Smooth muscle cell (in vitro differentiated cells): ENCODE measurements at regions not wholly inside any gene's neighbourhood (a gene's known extent, or its start where the extent isn't known, plus 50 kb on each side); places are given as distances from the start of the nearest gene placed in this dataset.

Experiments
- DNase-seq: peaks from one replicate; lab custom pipeline; 2025; ENCODE audit not compliant: unreplicated experiment; lab: John Stamatoyannopoulos, UW
- H2AFZ ChIP-seq: fragments of 200-600 bp; sonication (generic); 2 replicates; pipeline ENCODE4 v1.6.0; 2016; ENCODE audit warnings: antibody characterized with exemption, low read depth, mild to moderate bottlenecking
- H3F3A ChIP-seq: fragments of 200-600 bp; sonication (generic); 2 replicates; pipeline ENCODE4 v1.6.0; 2017; ENCODE audit warnings: antibody characterized with exemption, low read depth
- H3K27ac ChIP-seq: fragments of 200-600 bp; sonication (generic); 2 replicates; pipeline ENCODE4 v1.5.1; 2016; ENCODE audit warnings: low read depth, mild to moderate bottlenecking
- H3K27me3 ChIP-seq: fragments of 200-600 bp; sonication (generic); 2 replicates; pipeline ENCODE4 v1.6.1; 2016; ENCODE audit warnings: low read depth, mild to moderate bottlenecking
- H3K36me3 ChIP-seq: fragments of 200-600 bp; sonication (generic); 2 replicates; pipeline ENCODE4 v1.5.1; 2016; ENCODE audit warnings: low read depth
- H3K4me1 ChIP-seq: fragments of 200-600 bp; sonication (generic); 2 replicates; pipeline ENCODE4 v1.5.1; 2016; ENCODE audit warnings: low read depth
- H3K4me2 ChIP-seq: fragments of 200-600 bp; sonication (generic); 2 replicates; pipeline ENCODE4 v1.6.0; 2016; ENCODE audit warnings: mild to moderate bottlenecking
- H3K4me3 ChIP-seq: fragments of 200-600 bp; sonication (generic); 2 replicates; pipeline ENCODE4 v1.5.1; 2016; ENCODE audit warnings: mild to moderate bottlenecking
- H3K79me2 ChIP-seq: fragments of 200-600 bp; sonication (generic); 2 replicates; pipeline ENCODE4 v1.6.0; 2016; ENCODE audit warnings: low read depth, mild to moderate bottlenecking
- H3K9ac ChIP-seq: fragments of 200-600 bp; sonication (generic); 2 replicates; pipeline ENCODE4 v1.6.0; 2016; ENCODE audit warnings: low read depth
- H3K9me3 ChIP-seq: fragments of 200-600 bp; sonication (generic); replicated peaks from 2 replicates; pipeline ENCODE4 v1.5.1; 2016; ENCODE audit warnings: low read depth
- H4K20me1 ChIP-seq: fragments of 200-600 bp; sonication (generic); 2 replicates; pipeline ENCODE4 v1.6.0; 2016; ENCODE audit warnings: low read depth
- CTCF ChIP-seq: fragments of 200-600 bp; sonication (generic); IDR thresholded peaks from 2 replicates; pipeline ENCODE4 v1.5.1; 2017; ENCODE audit warnings: borderline replicate concordance, mild to moderate bottlenecking, antibody characterized with exemption; ENCODE audit not compliant: insufficient read depth, poor library complexity, severe bottlenecking
- WGBS: methylation state at CpG from one replicate; pipeline ENCODE4 v1.1.7; 2016; ENCODE audit warnings: low lambda C conversion rate; 5-methylcytosine and 5-hydroxymethylcytosine counted together

GRCh38 chr9:35553670-35554543 lies 51.2 kb upstream of the TESK1 start:
- H4K20me1 ChIP-seq, result peaks cover 57% of the 10 kb centered on the region
- no peak overlapping the region for H2AFZ ChIP-seq
- DNase-seq, result no peak
- peaks cover 26% of the 10 kb centered on the region for H3K79me2 ChIP-seq
- no peaks in the 10 kb centered on the region for H3K27me3 ChIP-seq
- no peaks in the 10 kb centered on the region for H3F3A ChIP-seq
- H3K4me3 ChIP-seq, result no peak overlapping the region
- no peak overlapping the region for H3K4me2 ChIP-seq
- H3K9me3 ChIP-seq, result no peaks in the 10 kb centered on the region
- H3K27ac ChIP-seq, result no peak overlapping the region
- TF ChIP-seq CTCF, result peak; percentile 95
- WGBS, result 23% methylated on average over 12 of the region's 12 CpGs
- H3K36me3 ChIP-seq, result no peaks in the 10 kb centered on the region
- H3K4me1 ChIP-seq, result peaks cover 10% of the 10 kb centered on the region
- H3K9ac ChIP-seq, result no peak overlapping the region

DNA sequence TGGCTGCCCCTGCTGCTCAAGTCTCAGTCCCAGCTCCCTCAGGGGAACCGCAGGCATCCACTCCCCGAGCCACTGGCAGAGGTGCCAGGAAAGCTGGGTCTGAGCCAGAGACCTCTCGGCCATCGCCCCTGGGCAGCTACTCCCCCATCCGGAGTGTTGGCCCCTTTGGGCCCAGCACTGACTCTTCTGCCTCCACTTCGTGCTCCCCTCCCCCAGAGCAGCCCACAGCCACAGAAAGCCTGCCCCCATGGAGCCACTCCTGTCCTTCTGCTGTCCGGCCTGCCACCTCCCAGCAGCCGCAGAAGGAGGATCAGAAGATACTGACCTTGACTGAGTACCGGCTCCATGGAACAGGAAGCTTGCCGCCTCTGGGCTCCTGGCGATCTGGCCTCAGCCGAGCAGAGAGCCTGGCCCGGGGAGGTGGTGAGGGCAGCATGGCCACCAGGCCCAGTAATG lies 49.8 kb upstream of the TESK1 start:
- no peak overlapping the region for H2AFZ ChIP-seq
- H3K4me2 ChIP-seq, result no peak overlapping the region
- H3K4me3 ChIP-seq, result no peak overlapping the region
- peaks cover 10% of the 10 kb centered on the region for H3K4me1 ChIP-seq
- TF ChIP-seq CTCF, result no peak
- no peak overlapping the region for H3K27ac ChIP-seq
- H3K27me3 ChIP-seq, result no peaks in the 10 kb centered on the region
- peaks cover 17% of the 10 kb centered on the region for H3K79me2 ChIP-seq
- DNase-seq, result no peak
- H4K20me1 ChIP-seq, result peaks cover 45% of the 10 kb centered on the region
- no peaks in the 10 kb centered on the region for H3K36me3 ChIP-seq
- WGBS, result 100% methylated on average over 13 of the region's 13 CpGs
- no peaks in the 10 kb centered on the region for H3F3A ChIP-seq
- H3K9me3 ChIP-seq, result no peaks in the 10 kb centered on the region
- H3K9ac ChIP-seq, result no peak overlapping the region
